IMR-90 (cell line): ENCODE measurements at regions not wholly inside any gene's neighbourhood (a gene's known extent, or its start where the extent isn't known, plus 50 kb on each side); places are given as distances from the start of the nearest gene placed in this dataset.

Experiments used
- ATAC-seq: fragments of 200-7000 bp; cut with Tn5 transposase; 2 replicates; pipeline ENCODE4 v1.9.1; 2020; ENCODE audit warnings: low read depth, mild to moderate bottlenecking, moderate library complexity
- BruUV-seq: library from RNA; stranded (reverse); fragments of 400-500 nt; replicated peaks from 2 replicates; lab custom pipeline; 2021; lab: Mats Ljungman, UMichigan
- CTCF ChIA-PET: fragments of 300-600 bp; formaldehyde crosslinking; extraction: SDS; loops from one replicate; lab custom pipeline; 2021; ENCODE audit warnings: antibody characterized with exemption; lab: Yijun Ruan, JAX
- POLR2A ChIA-PET: fragments of 300-600 bp; sonication (Branson Sonifier 250); formaldehyde crosslinking; loops from one replicate; lab custom pipeline; 2022; ENCODE audit warnings: antibody characterized with exemption; ENCODE audit not compliant: unreplicated experiment; lab: Charles Lee
- DNase-seq: peaks from one replicate; pipeline ENCODE4 v3.0.0; 2013
- H2AFZ ChIP-seq: replicated peaks from 2 replicates; pipeline ENCODE3; 2013; ENCODE audit warnings: low read length, mild to moderate bottlenecking; ENCODE audit not compliant: poor library complexity
- H2AK5ac ChIP-seq: 2 replicates; pipeline ENCODE4 v1.6.1; 2013; ENCODE audit warnings: low read depth, low read length, inconsistent platforms
- H2AK9ac ChIP-seq: replicated peaks from 2 replicates; pipeline ENCODE3; 2013; ENCODE audit warnings: mild to moderate bottlenecking, low read depth, low read length, moderate library complexity; ENCODE audit not compliant: poor library complexity
- H2BK120ac ChIP-seq: 2 replicates; pipeline ENCODE4 v1.6.1; 2013; ENCODE audit warnings: low read depth, low read length, inconsistent platforms
- H2BK15ac ChIP-seq: 3 replicates; pipeline ENCODE4 v1.6.1; 2013; ENCODE audit warnings: low read depth, low read length, inconsistent platforms
- H2BK20ac ChIP-seq: 2 replicates; pipeline ENCODE4 v1.6.1; 2013; ENCODE audit warnings: low read depth, mild to moderate bottlenecking, inconsistent platforms, low read length, moderate library complexity
- H2BK5ac ChIP-seq: 2 replicates; pipeline ENCODE4 v1.6.1; 2013; ENCODE audit warnings: mild to moderate bottlenecking, low read depth, low read length, inconsistent platforms; ENCODE audit not compliant: poor library complexity, severe bottlenecking
- H3K14ac ChIP-seq: replicated peaks from 2 replicates; pipeline ENCODE4 v1.6.1; 2013; ENCODE audit warnings: low read depth, low read length, inconsistent platforms
- H3K18ac ChIP-seq: 2 replicates; pipeline ENCODE4 v1.6.1; 2013; ENCODE audit warnings: low read depth, low read length, control low read depth
- H3K23ac ChIP-seq: 2 replicates; pipeline ENCODE4 v1.6.1; 2013; ENCODE audit warnings: low read depth, low read length, inconsistent platforms
- H3K27ac ChIP-seq: 2 replicates; pipeline ENCODE4 v1.5.1; 2013; ENCODE audit warnings: mild to moderate bottlenecking, control low read depth, low read length; ENCODE audit not compliant: insufficient read depth
- H3K27me3 ChIP-seq: 2 replicates; pipeline ENCODE4 v1.6.1; 2013; ENCODE audit warnings: low read length; ENCODE audit not compliant: control insufficient read depth, insufficient read depth
- H3K36me3 ChIP-seq: 2 replicates; pipeline ENCODE4 v1.6.1; 2013; ENCODE audit warnings: low read length, mixed read lengths; ENCODE audit not compliant: control insufficient read depth, insufficient read depth
- H3K4ac ChIP-seq: 2 replicates; pipeline ENCODE4 v1.6.1; 2013; ENCODE audit warnings: low read depth, low read length, inconsistent platforms
- H3K4me1 ChIP-seq: 2 replicates; pipeline ENCODE4 v1.6.1; 2013; ENCODE audit warnings: low read length, mixed read lengths; ENCODE audit not compliant: control insufficient read depth, insufficient read depth
- H3K4me2 ChIP-seq: 2 replicates; pipeline ENCODE4 v1.6.1; 2013; ENCODE audit warnings: low read depth, mild to moderate bottlenecking, control low read depth, low read length, moderate library complexity
- H3K4me3 ChIP-seq: 2 replicates; pipeline ENCODE4 v1.5.1; 2013; ENCODE audit warnings: low read depth, mild to moderate bottlenecking, control low read depth, low read length, moderate library complexity; ENCODE audit not compliant: insufficient read depth
- H3K56ac ChIP-seq: 2 replicates; pipeline ENCODE4 v1.6.1; 2013; ENCODE audit warnings: low read length, inconsistent platforms; ENCODE audit not compliant: insufficient read depth; ENCODE audit errors: extremely low read depth
- H3K79me1 ChIP-seq, 2 experiments: 2 replicates each; pipeline ENCODE4 v1.6.1; 2013; ENCODE audit warnings: low read length in 2 of 2, inconsistent platforms in 1 of 2, low read depth in 1 of 2
- H3K9ac ChIP-seq: 2 replicates; pipeline ENCODE4 v1.6.1; 2013; ENCODE audit warnings: low read depth, low read length, control low read depth
- H3K9me1 ChIP-seq: 2 replicates; pipeline ENCODE4 v1.6.1; 2013; ENCODE audit warnings: low read length, inconsistent platforms; ENCODE audit not compliant: insufficient read depth
- H3K9me3 ChIP-seq: 2 replicates; pipeline ENCODE4 v1.6.1; 2013; ENCODE audit warnings: low read length; ENCODE audit not compliant: control insufficient read depth, insufficient read depth
- H4K20me1 ChIP-seq: 2 replicates; pipeline ENCODE4 v1.6.1; 2013; ENCODE audit warnings: low read length, inconsistent platforms; ENCODE audit not compliant: insufficient read depth
- H4K5ac ChIP-seq: 2 replicates; pipeline ENCODE4 v1.6.1; 2013; ENCODE audit warnings: mild to moderate bottlenecking, low read depth, low read length, control low read depth
- H4K8ac ChIP-seq, 2 experiments: 2 replicates each; pipeline ENCODE4 v1.6.1; 2013; ENCODE audit warnings: low read depth in 2 of 2, low read length in 2 of 2, control low read depth in 1 of 2, inconsistent platforms in 1 of 2
- H4K91ac ChIP-seq: 2 replicates; pipeline ENCODE4 v1.6.1; 2013; ENCODE audit warnings: low read depth, low read length, inconsistent platforms; ENCODE audit not compliant: insufficient read depth
- BHLHE40 ChIP-seq: fragments of 150-350 bp; IDR thresholded peaks from 2 replicates; pipeline ENCODE4 v1.6.1; 2016; ENCODE audit warnings: mild to moderate bottlenecking, low read depth, low read length
- ELK1 ChIP-seq: fragments of 150-350 bp; IDR thresholded peaks from 2 replicates; pipeline ENCODE4 v1.6.1; 2016; ENCODE audit warnings: low read depth, mild to moderate bottlenecking, low read length, moderate library complexity, borderline replicate concordance
- MAFK ChIP-seq: IDR thresholded peaks from 2 replicates; pipeline ENCODE4 v1.6.1; 2012; ENCODE audit warnings: low read depth, low read length, improper control_type of control experiment
- MAZ ChIP-seq: IDR thresholded peaks from 2 replicates; pipeline ENCODE4 v1.6.1; 2012; ENCODE audit warnings: low read depth, mild to moderate bottlenecking, low read length, improper control_type of control experiment, moderate library complexity, borderline replicate concordance
- MXI1 ChIP-seq: IDR thresholded peaks from 2 replicates; pipeline ENCODE4 v1.6.1; 2012; ENCODE audit warnings: low read depth, mild to moderate bottlenecking, low read length, moderate library complexity, borderline replicate concordance
- NFE2L2 ChIP-seq: fragments of 150-350 bp; IDR thresholded peaks from 2 replicates; pipeline ENCODE4 v1.6.1; 2016; ENCODE audit warnings: low read depth, mild to moderate bottlenecking, low read length
- RCOR1 ChIP-seq: IDR thresholded peaks from 2 replicates; pipeline ENCODE4 v1.6.1; 2012; ENCODE audit warnings: mild to moderate bottlenecking, low read length, improper control_type of control experiment; ENCODE audit not compliant: insufficient replicate concordance
- RFX5 ChIP-seq: IDR thresholded peaks from 2 replicates; pipeline ENCODE4 v1.8.0; 2012; ENCODE audit warnings: low read depth, mild to moderate bottlenecking, low read length, moderate library complexity
- USF2 ChIP-seq: fragments of 150-350 bp; IDR thresholded peaks from 2 replicates; pipeline ENCODE4 v1.6.1; 2017; ENCODE audit warnings: mild to moderate bottlenecking, antibody characterized with exemption, low read length, low read depth
- WGBS, 2 experiments: methylation state at CpG; one replicate each; pipeline versions ENCODE4 v1.1.5 to v1.1.7; 2013; ENCODE audit warnings: missing lambda C conversion rate in 2 of 2; ENCODE audit not compliant: insufficient read length in 1 of 2; ENCODE audit errors: extremely low coverage in 2 of 2; 5-methylcytosine and 5-hydroxymethylcytosine counted together
- dilution Hi-C: fragments of 300-500 bp; cut with HindIII; formaldehyde crosslinking; loops from one replicate; pipeline ENCODE4 v1.14.3; 2018; ENCODE audit warnings: low sequenced_read_pairs; ENCODE audit not compliant: unreplicated experiment
- in situ Hi-C: fragments of 300-500 bp; cut with MboI; formaldehyde crosslinking; loops from 3 replicates; pipeline ENCODE4 v1.14.3; 2019; ENCODE audit warnings: low sequenced_read_pairs, inconsistent platforms, mixed read lengths
- intact Hi-C: fragments of 100-400 bp; cut with micrococcal nuclease; formaldehyde crosslinking; loops from 2 replicates; pipeline ENCODE4 v1.10.0; 2022

DNA sequence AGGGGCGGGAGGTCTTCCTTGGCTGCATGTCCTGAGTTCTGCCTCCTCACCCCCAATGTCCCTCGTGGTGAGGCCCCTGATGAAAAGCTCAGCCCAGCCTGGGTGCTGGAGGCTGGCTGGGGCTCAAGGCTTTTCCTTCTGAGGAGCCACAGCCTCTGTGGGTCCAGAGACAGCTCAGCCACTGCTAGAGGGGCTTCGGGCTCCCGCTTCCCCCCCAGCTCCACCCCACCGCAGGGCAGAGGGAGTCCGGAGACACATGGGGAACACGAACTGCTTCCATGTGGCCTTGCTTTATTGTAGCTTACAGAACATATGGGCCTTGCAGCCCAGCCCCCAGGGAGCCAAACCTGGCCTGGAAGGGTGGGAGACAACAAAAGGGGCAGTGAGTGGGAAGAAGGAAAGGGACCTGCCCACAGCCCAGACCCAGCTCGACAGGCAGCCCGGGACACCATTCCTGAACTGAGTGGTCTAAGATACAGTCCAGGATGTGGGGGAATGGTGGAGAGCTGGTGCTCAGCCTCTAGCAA lies 89.9 kb upstream of the NKX1-1 start:
- dilution Hi-C loops (no loop called here), in situ Hi-C loops (no loop called here), intact Hi-C loops (no loop called here)
- Histone ChIP-seq H3K14ac (no peak overlapping the region), H3K4me2 (no peak overlapping the region), H3K4ac (no peak overlapping the region), H3K27ac (no peak overlapping the region), H3K4me3 (no peak overlapping the region), H2BK5ac (no peak overlapping the region), H3K79me1 (no peaks in the 10 kb centered on the region), H2AK5ac (no peak overlapping the region), H3K56ac (no peak overlapping the region), H3K9me1 (peaks cover 5% of the 10 kb centered on the region; the same call in 1 of the 2 replicates), H3K36me3 (no peaks in the 10 kb centered on the region), H3K9me3 (no peaks in the 10 kb centered on the region), H4K8ac (no peak overlapping the region), H4K91ac (no peak overlapping the region), H3K18ac (no peak overlapping the region), H2AFZ (no peak overlapping the region), H3K23ac (no peak overlapping the region), H4K5ac (no peak overlapping the region), H4K20me1 (no peaks in the 10 kb centered on the region), H3K27me3 (peaks cover 31% of the 10 kb centered on the region; the same call in 1 of the 2 replicates), H2BK15ac (no peak overlapping the region), H2AK9ac (no peak overlapping the region), H3K4me1 (no peaks in the 10 kb centered on the region), H3K9ac (no peak overlapping the region), H2BK120ac (no peak overlapping the region), H2BK20ac (no peak overlapping the region)
- BruUV-seq = no TSS peak
- TF ChIP-seq RCOR1 (no peak), NFE2L2 (no peak), BHLHE40 (no peak), MAZ (no peak), RFX5 (no peak), ELK1 (no peak), MAFK (no peak), MXI1 (no peak), USF2 (no peak)
- CTCF ChIA-PET = no interaction called here
- WGBS, 2 experiments = 50% methylated on average over 2 of the region's 9 CpGs; no CpG with 5 or more reads in 1 of the 2 experiments
- POLR2A ChIA-PET = no interaction called here
- no peak for ATAC-seq
- no peak for DNase-seq
